HL-60 (cell line): ENCODE measurements at regions not wholly inside any gene's neighbourhood (a gene's known extent, or its start where the extent isn't known, plus 50 kb on each side); places are given as distances from the start of the nearest gene placed in this dataset.

Experiments used
- CTCF ChIP-seq: IDR thresholded peaks from one replicate; pipeline ENCODE4 v1.5.1; 2011; ENCODE audit warnings: low read length, control low read depth, inconsistent platforms; ENCODE audit not compliant: insufficient read depth
- SPI1 ChIP-seq: IDR thresholded peaks from 2 replicates; pipeline ENCODE4 v1.6.1; 2012; ENCODE audit warnings: low read depth, mild to moderate bottlenecking, borderline replicate concordance

- no peak for TF ChIP-seq CTCF
- no peak for TF ChIP-seq SPI1
These were observed 708.6 kb downstream of the C4orf33 start for GRCh38 chr4:129804461-129804981.
